NCI-H748 treated with DMSO at 0.1 percent for 48 hours (cell line): ENCODE measurements at regions not wholly inside any gene's neighbourhood (a gene's known extent, or its start where the extent isn't known, plus 50 kb on each side); places are given as distances from the start of the nearest gene placed in this dataset.

ENCODE experiments used
- DNase-seq: peaks from one replicate; lab custom pipeline; 2025; lab: John Stamatoyannopoulos, UW

- DNase-seq: no peak
These were observed 104.5 kb upstream of the LMO4 start for GRCh38 chr1:87224201-87224600.

GRCh38 chr1:87225171-87225570 lies 103.5 kb upstream of the LMO4 start:
- no peak for DNase-seq

GRCh38 chr1:87226341-87226760 lies 102.3 kb upstream of the LMO4 start:
- DNase-seq: no peak

- DNase-seq: no peak
These were observed 101.0 kb upstream of the LMO4 start for GRCh38 chr1:87227651-87228050.

GRCh38 chr1:87230501-87230900 lies 98.2 kb upstream of the LMO4 start:
- no peak for DNase-seq

GRCh38 chr1:87231703-87232367 lies 96.8 kb upstream of the LMO4 start:
- DNase-seq: no peak

GRCh38 chr1:87236585-87236984 lies 92.1 kb upstream of the LMO4 start:
- no peak for DNase-seq

- DNase-seq: no peak
These were observed 88.6 kb upstream of the LMO4 start for GRCh38 chr1:87239997-87240605.

GRCh38 chr1:87240661-87241285 lies 87.9 kb upstream of the LMO4 start:
- DNase-seq: no peak

GRCh38 chr1:87242445-87243185 lies 86.1 kb upstream of the LMO4 start:
- DNase-seq: peak; percentile 40

GRCh38 chr1:87243573-87243972 lies 85.1 kb upstream of the LMO4 start:
- DNase-seq: no peak

GRCh38 chr1:87246436-87246835 lies 82.2 kb upstream of the LMO4 start:
- DNase-seq: no peak

- no peak for DNase-seq
These were observed 78.9 kb upstream of the LMO4 start for GRCh38 chr1:87249803-87250202.

- no peak for DNase-seq
These were observed 78.3 kb upstream of the LMO4 start for GRCh38 chr1:87250336-87250735.

GRCh38 chr1:87252406-87252805 lies 76.3 kb upstream of the LMO4 start:
- DNase-seq: no peak

- no peak for DNase-seq
These were observed 66.0 kb upstream of the LMO4 start for GRCh38 chr1:87262688-87263087.

GRCh38 chr1:87263281-87263680 lies 65.4 kb upstream of the LMO4 start:
- no peak for DNase-seq

GRCh38 chr1:87263785-87264184 lies 64.9 kb upstream of the LMO4 start:
- DNase-seq: no peak

GRCh38 chr1:87264976-87265375 lies 63.7 kb upstream of the LMO4 start:
- no peak for DNase-seq

- no peak for DNase-seq
These were observed 62.9 kb upstream of the LMO4 start for GRCh38 chr1:87265786-87266185.

GRCh38 chr1:87268111-87268510 lies 60.6 kb upstream of the LMO4 start:
- no peak for DNase-seq

- no peak for DNase-seq
These were observed 58.8 kb upstream of the LMO4 start for GRCh38 chr1:87269921-87270320.

GRCh38 chr1:87273291-87273690 lies 55.4 kb upstream of the LMO4 start:
- DNase-seq: no peak
